HS-5 (cell line): ENCODE measurements at regions not wholly inside any gene's neighbourhood (a gene's known extent, or its start where the extent isn't known, plus 50 kb on each side); places are given as distances from the start of the nearest gene placed in this dataset.
A peak's percentile ranks its signal among the peaks of the same experiment; 100 is the strongest.

Source experiments
- DNase-seq: peaks from one replicate; pipeline ENCODE4 v3.0.0-alpha.2; 2012; ENCODE audit warnings: low read depth

- peak; percentile 43 for DNase-seq
Observed at GRCh38 chr1:233520261-233521191, 93.4 kb upstream of the KCNK1 start.

GRCh38 chr1:233523047-233523446 is 90.9 kb upstream of the KCNK1 start:
- no peak for DNase-seq

- no peak for DNase-seq
Observed at GRCh38 chr1:233527818-233528217, 86.1 kb upstream of the KCNK1 start.

- no peak for DNase-seq
Observed at GRCh38 chr1:233530665-233531386, 83.1 kb upstream of the KCNK1 start.

GRCh38 chr1:233540816-233541215 is 73.1 kb upstream of the KCNK1 start:
- no peak for DNase-seq

- peak; percentile 88 for DNase-seq
Observed at GRCh38 chr1:233543338-233544255, 70.3 kb upstream of the KCNK1 start.

GRCh38 chr1:233544304-233544703 is 69.6 kb upstream of the KCNK1 start:
- DNase-seq: no peak

- DNase-seq: no peak
Observed at GRCh38 chr1:233547726-233548125, 66.2 kb upstream of the KCNK1 start.

- no peak for DNase-seq
Observed at GRCh38 chr1:233549404-233549803, 64.5 kb upstream of the KCNK1 start.

GRCh38 chr1:233549917-233550316 is 64.0 kb upstream of the KCNK1 start:
- DNase-seq: no peak

GRCh38 chr1:233554037-233554436 is 59.9 kb upstream of the KCNK1 start:
- no peak for DNase-seq

- DNase-seq: no peak
Observed at GRCh38 chr1:233561708-233562426, 52.0 kb upstream of the KCNK1 start.
